ENCODE measurements at regions not wholly inside any gene's neighbourhood (a gene's known extent, or its start where the extent isn't known, plus 50 kb on each side); places are given as distances from the start of the nearest gene placed in this dataset.

DNA sequence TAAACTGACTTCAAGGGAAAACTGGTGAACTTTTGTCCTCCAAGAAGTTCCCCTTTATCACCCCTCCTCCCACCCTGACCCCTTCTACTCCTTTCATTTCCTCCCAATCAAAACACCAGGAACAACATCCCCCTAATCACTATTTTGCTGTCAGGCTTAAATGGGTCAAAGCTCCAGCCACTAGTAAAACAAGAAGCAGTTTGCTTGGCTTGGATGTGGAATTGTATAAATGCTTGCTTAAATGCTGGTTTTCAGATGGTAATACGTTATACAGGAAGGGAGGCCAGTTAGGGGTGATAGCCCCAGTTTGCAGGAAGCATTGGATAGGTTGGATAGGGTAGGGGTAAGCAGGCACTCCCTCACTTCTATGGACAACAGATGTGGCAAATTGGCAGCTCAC, 473.6 kb downstream of the AGTPBP1 start:
- no peak for TF ChIP-seq EZH2phosphoT487 (IDR thresholded peaks at IDR 0.05; ENCODE audit: borderline replicate concordance, low read length)
- TF ChIP-seq, protein P1, sequence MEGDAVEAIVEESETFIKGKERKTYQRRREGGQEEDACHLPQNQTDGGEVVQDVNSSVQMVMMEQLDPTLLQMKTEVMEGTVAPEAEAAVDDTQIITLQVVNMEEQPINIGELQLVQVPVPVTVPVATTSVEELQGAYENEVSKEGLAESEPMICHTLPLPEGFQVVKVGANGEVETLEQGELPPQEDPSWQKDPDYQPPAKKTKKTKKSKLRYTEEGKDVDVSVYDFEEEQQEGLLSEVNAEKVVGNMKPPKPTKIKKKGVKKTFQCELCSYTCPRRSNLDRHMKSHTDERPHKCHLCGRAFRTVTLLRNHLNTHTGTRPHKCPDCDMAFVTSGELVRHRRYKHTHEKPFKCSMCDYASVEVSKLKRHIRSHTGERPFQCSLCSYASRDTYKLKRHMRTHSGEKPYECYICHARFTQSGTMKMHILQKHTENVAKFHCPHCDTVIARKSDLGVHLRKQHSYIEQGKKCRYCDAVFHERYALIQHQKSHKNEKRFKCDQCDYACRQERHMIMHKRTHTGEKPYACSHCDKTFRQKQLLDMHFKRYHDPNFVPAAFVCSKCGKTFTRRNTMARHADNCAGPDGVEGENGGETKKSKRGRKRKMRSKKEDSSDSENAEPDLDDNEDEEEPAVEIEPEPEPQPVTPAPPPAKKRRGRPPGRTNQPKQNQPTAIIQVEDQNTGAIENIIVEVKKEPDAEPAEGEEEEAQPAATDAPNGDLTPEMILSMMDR (conservative IDR thresholded peaks at IDR 0.05; ENCODE audit: low read depth, low read length): no peak

Data from PC-3 (cell line).